ENCODE measurements at regions not wholly inside any gene's neighbourhood (a gene's known extent, or its start where the extent isn't known, plus 50 kb on each side); places are given as distances from the start of the nearest gene placed in this dataset.
"Not testable (repeated sequence)": the region's sequence is repeated elsewhere in the genome, so short reads cannot be mapped to it uniquely, and the experiment has no call there.

DNA sequence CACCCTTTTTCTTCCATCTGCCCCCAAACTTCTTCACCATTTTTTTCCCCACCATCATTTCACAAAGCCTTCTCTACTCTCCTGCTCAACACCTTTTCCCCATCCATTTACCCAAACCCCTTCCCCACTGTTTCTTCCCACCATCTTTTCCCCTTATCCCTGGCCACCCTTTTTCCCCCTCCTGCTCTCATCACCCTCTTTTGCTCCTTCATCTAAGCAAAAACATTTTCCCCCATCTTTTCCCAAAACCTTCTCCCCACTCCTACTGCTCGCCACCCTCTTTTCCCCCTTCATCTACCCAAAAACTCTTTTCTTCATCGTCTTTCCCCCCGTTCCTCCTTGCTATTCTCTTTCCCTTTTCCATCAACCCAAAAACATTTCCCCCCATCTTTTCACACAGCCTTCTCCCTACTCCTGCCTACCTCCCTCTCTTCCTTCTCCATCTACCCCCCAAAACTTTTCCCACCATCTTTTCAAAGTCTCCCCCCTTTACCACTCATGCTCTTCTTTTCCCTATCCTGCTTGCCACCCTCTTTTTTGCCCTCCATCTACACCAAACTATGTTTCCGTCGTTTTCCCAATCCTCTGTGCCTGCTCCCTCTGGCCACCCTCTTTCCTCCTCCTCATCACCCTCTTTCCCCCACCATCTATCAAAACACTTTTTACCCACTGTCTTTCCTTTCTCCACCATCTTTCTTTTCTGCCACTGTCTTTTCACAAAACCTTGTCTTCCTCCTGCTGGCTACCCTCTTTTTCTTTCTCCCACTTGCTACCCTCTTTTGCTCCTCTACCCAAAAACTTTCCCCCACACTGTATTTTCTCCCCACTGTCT lies 205.8 kb upstream of the WSB1 start:
- no peak overlapping the region for H3K27ac ChIP-seq (replicated peaks)
- TF ChIP-seq, protein P1, sequence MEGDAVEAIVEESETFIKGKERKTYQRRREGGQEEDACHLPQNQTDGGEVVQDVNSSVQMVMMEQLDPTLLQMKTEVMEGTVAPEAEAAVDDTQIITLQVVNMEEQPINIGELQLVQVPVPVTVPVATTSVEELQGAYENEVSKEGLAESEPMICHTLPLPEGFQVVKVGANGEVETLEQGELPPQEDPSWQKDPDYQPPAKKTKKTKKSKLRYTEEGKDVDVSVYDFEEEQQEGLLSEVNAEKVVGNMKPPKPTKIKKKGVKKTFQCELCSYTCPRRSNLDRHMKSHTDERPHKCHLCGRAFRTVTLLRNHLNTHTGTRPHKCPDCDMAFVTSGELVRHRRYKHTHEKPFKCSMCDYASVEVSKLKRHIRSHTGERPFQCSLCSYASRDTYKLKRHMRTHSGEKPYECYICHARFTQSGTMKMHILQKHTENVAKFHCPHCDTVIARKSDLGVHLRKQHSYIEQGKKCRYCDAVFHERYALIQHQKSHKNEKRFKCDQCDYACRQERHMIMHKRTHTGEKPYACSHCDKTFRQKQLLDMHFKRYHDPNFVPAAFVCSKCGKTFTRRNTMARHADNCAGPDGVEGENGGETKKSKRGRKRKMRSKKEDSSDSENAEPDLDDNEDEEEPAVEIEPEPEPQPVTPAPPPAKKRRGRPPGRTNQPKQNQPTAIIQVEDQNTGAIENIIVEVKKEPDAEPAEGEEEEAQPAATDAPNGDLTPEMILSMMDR (IDR thresholded peaks at IDR 0.05; ENCODE audit: insufficient read depth, low read length): no peak
- TF ChIP-seq SPI1 (IDR thresholded peaks at IDR 0.05; ENCODE audit: borderline replicate concordance, low read depth): no peak
- TF ChIP-seq REST (IDR thresholded peaks at IDR 0.05; ENCODE audit: insufficient replicate concordance, low read depth): no peak
- DNase-seq (ENCODE audit: low read depth in 1 of 2, low spot score in 1 of 2): no peak
- no peaks in the 10 kb centered on the region for H3K27me3 ChIP-seq (ENCODE audit: insufficient read depth, poor library complexity, severe bottlenecking)
- no peak overlapping the region for H3K4me3 ChIP-seq (replicated peaks; ENCODE audit: insufficient read depth, low read length)

DNA sequence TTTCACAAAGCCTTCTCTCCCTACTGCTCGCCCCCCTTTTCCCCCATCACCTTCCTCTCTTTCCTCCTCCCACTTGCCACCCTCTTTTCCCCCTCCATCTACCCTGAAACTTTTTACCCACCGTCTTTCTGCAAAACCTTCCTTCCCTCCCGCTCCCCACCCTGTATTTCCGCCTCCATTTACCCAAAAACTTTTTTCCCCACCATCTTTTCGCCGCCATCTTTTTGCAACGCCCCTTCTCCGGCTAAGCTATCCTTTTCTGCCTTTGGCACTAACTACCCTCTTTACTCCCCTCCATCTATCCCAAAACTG lies 205.2 kb upstream of the WSB1 start:
- DNase-seq (ENCODE audit: low read depth in 1 of 2, low spot score in 1 of 2): no peak
- H3K27ac ChIP-seq (replicated peaks): no peak overlapping the region
- H3K4me3 ChIP-seq (replicated peaks; ENCODE audit: insufficient read depth, low read length): no peak overlapping the region
- H3K27me3 ChIP-seq (ENCODE audit: insufficient read depth, poor library complexity, severe bottlenecking): no peaks in the 10 kb centered on the region
- no peak for TF ChIP-seq POLR2AphosphoS5 (IDR thresholded peaks at IDR 0.05; ENCODE audit: low read depth)
- no peak for TF ChIP-seq GABPA (IDR thresholded peaks at IDR 0.05; ENCODE audit: low read depth)
- no peak for TF ChIP-seq REST (IDR thresholded peaks at IDR 0.05; ENCODE audit: insufficient replicate concordance, low read depth)
- TF ChIP-seq, protein P1 (IDR thresholded peaks at IDR 0.05; ENCODE audit: insufficient read depth, low read length): no peak
- TF ChIP-seq SPI1 (IDR thresholded peaks at IDR 0.05; ENCODE audit: borderline replicate concordance, low read depth): no peak

- not testable (repeated sequence) for H3K27me3 ChIP-seq (ENCODE audit: insufficient read depth, poor library complexity, severe bottlenecking); H3K27ac ChIP-seq (replicated peaks); DNase-seq (ENCODE audit: low read depth in 1 of 2, low spot score in 1 of 2); H3K4me3 ChIP-seq (replicated peaks; ENCODE audit: insufficient read depth, low read length)
Measured at GRCh38 chr17:27089079-27089928, 204.6 kb upstream of the WSB1 start.

DNA sequence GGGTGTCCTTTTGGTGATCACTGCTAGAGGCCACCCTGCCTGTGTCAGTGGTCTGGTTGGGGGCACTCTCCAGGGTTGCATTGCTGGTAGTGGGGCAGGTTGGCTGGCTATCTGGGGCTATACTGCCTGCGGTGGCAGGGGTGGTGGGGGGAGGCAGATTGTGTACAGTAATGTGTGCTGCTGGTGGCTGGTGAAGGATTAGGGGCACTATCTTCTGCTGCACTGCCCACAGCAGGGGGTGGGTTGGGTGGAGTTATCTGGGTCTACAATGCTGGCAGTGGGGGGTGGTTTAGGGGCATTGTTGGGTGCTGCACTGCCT lies 204.0 kb upstream of the WSB1 start:
- TF ChIP-seq SPI1 (IDR thresholded peaks at IDR 0.05; ENCODE audit: borderline replicate concordance, low read depth) (no peak), POLR2AphosphoS5 (IDR thresholded peaks at IDR 0.05; ENCODE audit: low read depth) (no peak), GABPA (IDR thresholded peaks at IDR 0.05; ENCODE audit: low read depth) (no peak), REST (IDR thresholded peaks at IDR 0.05; ENCODE audit: insufficient replicate concordance, low read depth) (no peak)
- TF ChIP-seq, protein P1 (IDR thresholded peaks at IDR 0.05; ENCODE audit: insufficient read depth, low read length): no peak
- DNase-seq (ENCODE audit: low read depth in 1 of 2, low spot score in 1 of 2): no peak
- Histone ChIP-seq H3K27ac (replicated peaks) (no peak overlapping the region), H3K4me3 (replicated peaks; ENCODE audit: insufficient read depth, low read length) (no peak overlapping the region), H3K27me3 (ENCODE audit: insufficient read depth, poor library complexity, severe bottlenecking) (no peaks in the 10 kb centered on the region)

DNA sequence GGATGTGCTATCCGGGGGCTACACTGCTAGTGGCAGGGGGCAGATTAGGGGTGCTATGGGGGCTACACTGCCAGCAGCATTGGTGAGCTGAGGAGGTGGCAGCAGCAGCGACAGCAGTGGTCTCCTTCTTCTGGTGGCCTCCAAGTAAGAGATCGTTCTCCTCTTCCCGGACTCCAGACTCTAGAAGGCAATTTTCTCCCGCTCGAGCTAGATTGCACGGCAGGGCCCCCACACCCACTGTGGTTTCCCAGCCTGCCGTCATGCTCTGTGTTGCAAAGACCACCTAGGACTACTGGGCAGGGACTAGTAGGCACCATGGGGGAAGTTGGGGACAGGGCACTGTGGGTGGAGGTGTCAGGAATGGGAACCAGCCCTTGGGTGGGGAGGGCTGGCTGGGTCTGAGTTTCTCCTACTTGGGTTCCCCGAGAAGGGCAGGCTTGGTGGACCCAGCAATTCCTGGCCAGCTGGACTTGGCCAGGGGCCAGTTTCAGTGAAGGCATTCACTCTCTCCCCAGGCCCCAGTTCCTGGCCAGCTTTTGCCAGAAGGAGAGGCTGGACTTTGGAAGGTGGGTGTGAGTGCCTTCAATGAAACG lies 203.4 kb upstream of the WSB1 start:
- H3K27ac ChIP-seq (replicated peaks); H3K27me3 ChIP-seq (ENCODE audit: insufficient read depth, poor library complexity, severe bottlenecking); DNase-seq (ENCODE audit: low read depth in 1 of 2, low spot score in 1 of 2); H3K4me3 ChIP-seq (replicated peaks; ENCODE audit: insufficient read depth, low read length): not testable (repeated sequence)
